Endothelial cell (in vitro differentiated cells): ENCODE measurements at regions not wholly inside any gene's neighbourhood (a gene's known extent, or its start where the extent isn't known, plus 50 kb on each side); places are given as distances from the start of the nearest gene placed in this dataset.
"Not testable (repeated sequence)": the region's sequence is repeated elsewhere in the genome, so short reads cannot be mapped to it uniquely, and the experiment has no call there.

ENCODE experiments used
- DNase-seq: peaks from one replicate; pipeline ENCODE4 v3.0.0; 2021; ENCODE audit warnings: low spot score
- H3K27ac Mint-ChIP-seq: one replicate; pipeline ENCODE4 v1.8.0; 2021; ENCODE audit warnings: mixed read lengths, inconsistent platforms; ENCODE audit not compliant: unreplicated experiment
- H3K27me3 Mint-ChIP-seq: one replicate; pipeline ENCODE4 v1.8.0; 2021; ENCODE audit warnings: mild to moderate bottlenecking, moderate library complexity, mixed read lengths, inconsistent platforms; ENCODE audit not compliant: unreplicated experiment
- H3K36me3 Mint-ChIP-seq: one replicate; pipeline ENCODE4 v1.8.0; 2021; ENCODE audit warnings: mild to moderate bottlenecking, low read depth, mixed read lengths, inconsistent platforms; ENCODE audit not compliant: unreplicated experiment
- H3K4me1 Mint-ChIP-seq: one replicate; pipeline ENCODE4 v1.8.0; 2021; ENCODE audit warnings: mild to moderate bottlenecking, mixed read lengths, inconsistent platforms; ENCODE audit not compliant: unreplicated experiment
- H3K4me3 Mint-ChIP-seq: one replicate; pipeline ENCODE4 v1.8.0; 2021; ENCODE audit warnings: mild to moderate bottlenecking, mixed read lengths, inconsistent platforms; ENCODE audit not compliant: unreplicated experiment
- H3K9me3 Mint-ChIP-seq: one replicate; pipeline ENCODE4 v1.8.0; 2021; ENCODE audit warnings: mixed read lengths, inconsistent platforms; ENCODE audit not compliant: unreplicated experiment
- TF ChIP-seq, protein P1 (sequence below): fragments of 200-600 bp; sonication (generic); IDR thresholded peaks from one replicate; pipeline ENCODE4 v1.5.0; 2021; ENCODE audit warnings: antibody characterized with exemption; ENCODE audit not compliant: unreplicated experiment

GRCh38 chrY:12309212-12309611 lies 391.8 kb upstream of the USP9Y start:
- Mint-ChIP-seq H3K27me3 (peaks cover 3% of the 10 kb centered on the region), H3K4me3 (no peak overlapping the region), H3K27ac (no peak overlapping the region), H3K36me3 (no peaks in the 10 kb centered on the region), H3K4me1 (no peaks in the 10 kb centered on the region), H3K9me3 (peaks cover 5% of the 10 kb centered on the region)
- TF ChIP-seq, protein P1, sequence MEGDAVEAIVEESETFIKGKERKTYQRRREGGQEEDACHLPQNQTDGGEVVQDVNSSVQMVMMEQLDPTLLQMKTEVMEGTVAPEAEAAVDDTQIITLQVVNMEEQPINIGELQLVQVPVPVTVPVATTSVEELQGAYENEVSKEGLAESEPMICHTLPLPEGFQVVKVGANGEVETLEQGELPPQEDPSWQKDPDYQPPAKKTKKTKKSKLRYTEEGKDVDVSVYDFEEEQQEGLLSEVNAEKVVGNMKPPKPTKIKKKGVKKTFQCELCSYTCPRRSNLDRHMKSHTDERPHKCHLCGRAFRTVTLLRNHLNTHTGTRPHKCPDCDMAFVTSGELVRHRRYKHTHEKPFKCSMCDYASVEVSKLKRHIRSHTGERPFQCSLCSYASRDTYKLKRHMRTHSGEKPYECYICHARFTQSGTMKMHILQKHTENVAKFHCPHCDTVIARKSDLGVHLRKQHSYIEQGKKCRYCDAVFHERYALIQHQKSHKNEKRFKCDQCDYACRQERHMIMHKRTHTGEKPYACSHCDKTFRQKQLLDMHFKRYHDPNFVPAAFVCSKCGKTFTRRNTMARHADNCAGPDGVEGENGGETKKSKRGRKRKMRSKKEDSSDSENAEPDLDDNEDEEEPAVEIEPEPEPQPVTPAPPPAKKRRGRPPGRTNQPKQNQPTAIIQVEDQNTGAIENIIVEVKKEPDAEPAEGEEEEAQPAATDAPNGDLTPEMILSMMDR: no peak
- DNase-seq: no peak

DNA sequence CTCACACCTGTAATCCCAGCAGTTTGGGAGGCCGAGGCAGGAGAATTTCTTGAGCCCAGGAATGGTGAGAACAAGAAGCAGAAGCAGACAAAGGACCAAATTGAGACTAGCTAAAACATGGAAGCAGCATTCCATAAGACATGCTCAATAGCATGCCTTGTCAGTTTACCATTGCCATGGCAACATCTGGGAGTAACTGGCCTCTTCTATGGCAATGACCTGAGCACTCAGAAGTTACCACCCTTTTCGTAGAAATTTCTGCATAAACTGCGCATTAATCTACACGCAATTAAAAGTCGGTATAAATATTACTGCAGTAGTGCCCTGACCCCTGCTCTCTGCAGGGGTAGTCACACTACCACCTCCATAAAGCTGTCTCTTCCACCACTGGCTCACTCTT lies 390.2 kb upstream of the USP9Y start:
- no peaks in the 10 kb centered on the region for H3K9me3 Mint-ChIP-seq
- TF ChIP-seq, protein P1: no peak
- no peaks in the 10 kb centered on the region for H3K4me1 Mint-ChIP-seq
- no peak overlapping the region for H3K4me3 Mint-ChIP-seq
- H3K27me3 Mint-ChIP-seq: no peaks in the 10 kb centered on the region
- no peak overlapping the region for H3K27ac Mint-ChIP-seq
- DNase-seq: no peak
- no peaks in the 10 kb centered on the region for H3K36me3 Mint-ChIP-seq

GRCh38 chrY:12327751-12328150 lies 373.3 kb upstream of the USP9Y start:
- no peaks in the 10 kb centered on the region for H3K4me1 Mint-ChIP-seq
- DNase-seq: no peak
- no peak overlapping the region for H3K4me3 Mint-ChIP-seq
- H3K27ac Mint-ChIP-seq: no peak overlapping the region
- H3K9me3 Mint-ChIP-seq: peaks cover 6% of the 10 kb centered on the region
- H3K27me3 Mint-ChIP-seq: no peaks in the 10 kb centered on the region
- no peaks in the 10 kb centered on the region for H3K36me3 Mint-ChIP-seq
- TF ChIP-seq, protein P1: no peak

DNA sequence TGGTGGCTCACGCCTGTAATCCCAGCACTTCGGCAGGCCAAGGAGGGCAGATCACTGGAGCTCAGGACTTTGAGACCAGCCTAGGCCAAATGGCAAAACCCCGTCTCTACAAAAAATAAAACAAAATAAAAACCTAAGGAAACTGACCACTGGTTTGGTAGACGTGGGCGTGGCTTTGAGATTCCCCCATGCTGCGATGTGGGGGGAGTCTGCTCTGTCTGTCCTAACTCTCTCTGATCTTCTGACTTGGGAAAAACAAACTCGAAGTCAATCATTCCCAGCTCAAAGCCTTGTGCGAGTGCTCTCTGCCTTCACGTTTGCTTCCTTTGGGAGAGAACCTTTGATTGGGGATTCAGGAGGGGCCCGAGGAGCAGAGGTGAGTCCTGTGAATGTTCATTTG lies 369.1 kb upstream of the USP9Y start:
- H3K27ac Mint-ChIP-seq, DNase-seq, H3K4me3 Mint-ChIP-seq, H3K4me1 Mint-ChIP-seq, H3K36me3 Mint-ChIP-seq, H3K27me3 Mint-ChIP-seq, H3K9me3 Mint-ChIP-seq: not testable (repeated sequence)

- Mint-ChIP-seq H3K27me3 (no peaks in the 10 kb centered on the region), H3K4me1 (no peaks in the 10 kb centered on the region), H3K4me3 (no peak overlapping the region), H3K27ac (no peak overlapping the region), H3K36me3 (peaks cover 8% of the 10 kb centered on the region), H3K9me3 (peaks cover 8% of the 10 kb centered on the region)
- DNase-seq: no peak
- TF ChIP-seq, protein P1: no peak
These were observed 357.8 kb upstream of the USP9Y start for GRCh38 chrY:12343211-12343610.

DNA sequence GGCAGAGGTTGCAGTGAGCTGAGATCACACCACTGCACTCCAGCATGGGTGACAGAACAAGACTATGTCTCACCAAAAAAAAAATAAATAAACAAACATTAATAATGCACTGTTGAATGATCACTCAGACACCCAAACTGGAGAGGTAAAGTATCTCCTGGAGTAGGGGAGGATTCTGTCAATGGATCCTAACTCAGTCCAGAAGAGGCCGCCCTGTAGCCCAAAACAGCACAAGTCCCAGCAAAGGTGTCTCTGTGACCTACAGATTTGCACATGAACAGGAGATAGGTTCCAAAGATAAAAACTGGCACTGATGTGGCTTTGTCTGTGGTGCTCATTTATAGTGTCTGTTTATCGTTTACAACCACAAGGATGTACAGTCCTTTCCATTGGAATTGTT lies 352.9 kb upstream of the USP9Y start:
- DNase-seq: no peak
- H3K9me3 Mint-ChIP-seq: peaks cover 10% of the 10 kb centered on the region
- H3K27ac Mint-ChIP-seq: no peak overlapping the region
- no peaks in the 10 kb centered on the region for H3K36me3 Mint-ChIP-seq
- no peaks in the 10 kb centered on the region for H3K4me1 Mint-ChIP-seq
- H3K27me3 Mint-ChIP-seq: peaks cover 4% of the 10 kb centered on the region
- TF ChIP-seq, protein P1: no peak
- H3K4me3 Mint-ChIP-seq: no peak overlapping the region
